ENCODE measurements at regions not wholly inside any gene's neighbourhood (a gene's known extent, or its start where the extent isn't known, plus 50 kb on each side); places are given as distances from the start of the nearest gene placed in this dataset.

GRCh38 chr12:23472329-23472971 is 477.0 kb downstream of the SOX5 start:
- no peak for DNase-seq (ENCODE audit: low spot score)

GRCh38 chr12:23473071-23473470 is 476.4 kb downstream of the SOX5 start:
- no peak for DNase-seq (ENCODE audit: low spot score)

- DNase-seq (ENCODE audit: low spot score): no peak
Measured at GRCh38 chr12:23474438-23474976, 475.0 kb downstream of the SOX5 start.

All from CD4-positive, alpha-beta T cell treated with Interleukin-2 at 100 ng/mL for 4 hours (primary cell).